Trophoblast cell (in vitro differentiated cells and primary cell): ENCODE measurements at regions not wholly inside any gene's neighbourhood (a gene's known extent, or its start where the extent isn't known, plus 50 kb on each side); places are given as distances from the start of the nearest gene placed in this dataset.

Experiments used
- DNase-seq, 2 donors: peaks; one replicate each; pipeline ENCODE4 v3.0.0-alpha.2; 2016
- H2AFZ ChIP-seq: 2 replicates; pipeline ENCODE4 v1.6.1; 2013; ENCODE audit warnings: low read length, moderate library complexity, mild to moderate bottlenecking; ENCODE audit not compliant: insufficient read depth, poor library complexity
- H2AK5ac ChIP-seq: 2 replicates; pipeline ENCODE4 v1.6.1; 2013; ENCODE audit warnings: mild to moderate bottlenecking, low read length
- H2BK120ac ChIP-seq: 2 replicates; pipeline ENCODE4 v1.6.1; 2013; ENCODE audit warnings: low read length, mild to moderate bottlenecking, moderate library complexity; ENCODE audit not compliant: insufficient read depth, poor library complexity
- H2BK12ac ChIP-seq: 2 replicates; pipeline ENCODE4 v1.6.1; 2013; ENCODE audit warnings: mild to moderate bottlenecking, low read length, moderate library complexity
- H2BK5ac ChIP-seq: 2 replicates; pipeline ENCODE4 v1.6.1; 2013; ENCODE audit warnings: low read length, low read depth, moderate library complexity, mild to moderate bottlenecking; ENCODE audit not compliant: poor library complexity
- H3K14ac ChIP-seq: 2 replicates; pipeline ENCODE4 v1.6.1; 2013; ENCODE audit warnings: mild to moderate bottlenecking, low read length
- H3K18ac ChIP-seq: 2 replicates; pipeline ENCODE4 v1.6.1; 2013; ENCODE audit warnings: mild to moderate bottlenecking, low read length
- H3K23ac ChIP-seq: 2 replicates; pipeline ENCODE4 v1.6.1; 2013; ENCODE audit warnings: low read length
- H3K27ac ChIP-seq: 2 replicates; pipeline ENCODE4 v1.5.1; 2013; ENCODE audit warnings: low read depth, mild to moderate bottlenecking, inconsistent platforms, low read length, moderate library complexity
- H3K27me3 ChIP-seq: 2 replicates; pipeline ENCODE4 v1.6.1; 2013; ENCODE audit warnings: inconsistent platforms, mild to moderate bottlenecking, low read length, moderate library complexity; ENCODE audit not compliant: insufficient read depth
- H3K36me3 ChIP-seq, 2 experiments: 1 replicate in 1 of 2; 2 replicates in 1 of 2; pipeline ENCODE4 v1.6.1; 2013; ENCODE audit warnings: low read length in 2 of 2, mild to moderate bottlenecking in 2 of 2, moderate library complexity in 1 of 2; ENCODE audit not compliant: insufficient read depth in 2 of 2, control insufficient read depth in 1 of 2
- H3K4ac ChIP-seq: 2 replicates; pipeline ENCODE4 v1.6.1; 2013; ENCODE audit warnings: low read depth, mild to moderate bottlenecking, low read length, moderate library complexity
- H3K4me1 ChIP-seq, 2 experiments: 1 replicate in 1 of 2; 2 replicates in 1 of 2; pipeline ENCODE4 v1.6.1; 2013; ENCODE audit warnings: low read length in 2 of 2, mild to moderate bottlenecking in 2 of 2, moderate library complexity in 1 of 2; ENCODE audit not compliant: insufficient read depth in 2 of 2, control insufficient read depth in 1 of 2
- H3K4me2 ChIP-seq: 2 replicates; pipeline ENCODE4 v1.6.1; 2013; ENCODE audit warnings: inconsistent platforms, mild to moderate bottlenecking, low read length, moderate library complexity
- H3K4me3 ChIP-seq: 2 replicates; pipeline ENCODE4 v1.5.1; 2013; ENCODE audit warnings: mild to moderate bottlenecking, low read depth, low read length, inconsistent platforms
- H3K79me1 ChIP-seq: one replicate; pipeline ENCODE4 v1.6.1; 2013; ENCODE audit warnings: low read length
- H3K79me2 ChIP-seq: 2 replicates; pipeline ENCODE4 v1.6.1; 2013; ENCODE audit warnings: low read length, mild to moderate bottlenecking; ENCODE audit not compliant: control insufficient read depth, insufficient read depth, poor library complexity
- H3K9ac ChIP-seq: 2 replicates; pipeline ENCODE4 v1.6.1; 2013; ENCODE audit warnings: mild to moderate bottlenecking, low read length
- H3K9me3 ChIP-seq: 2 replicates; pipeline ENCODE4 v1.6.1; 2013; ENCODE audit warnings: low read depth, mild to moderate bottlenecking, control low read depth, inconsistent platforms, low read length; ENCODE audit not compliant: insufficient read depth
- H4K12ac ChIP-seq: 2 replicates; pipeline ENCODE4 v1.6.1; 2013; ENCODE audit warnings: low read depth, mild to moderate bottlenecking, low read length, moderate library complexity
- H4K8ac ChIP-seq: 2 replicates; pipeline ENCODE4 v1.6.1; 2013; ENCODE audit warnings: low read depth, mild to moderate bottlenecking, low read length, moderate library complexity
- H4K91ac ChIP-seq: one replicate; pipeline ENCODE4 v1.6.1; 2013; ENCODE audit warnings: low read depth, mild to moderate bottlenecking, low read length, moderate library complexity
- WGBS: extraction: QIAGEN DNeasy Blood & Tissue Kit; methylation state at CpG from one replicate; pipeline ENCODE4 v1.1.7; 2013; ENCODE audit warnings: missing lambda C conversion rate; ENCODE audit not compliant: insufficient read length, insufficient coverage; ENCODE audit errors: extremely low coverage; 5-methylcytosine and 5-hydroxymethylcytosine counted together

- Histone ChIP-seq H3K4me3 (no peak overlapping the region), H2AFZ (no peak overlapping the region), H3K36me3 (no peaks in the 10 kb centered on the region), H3K79me1 (no peaks in the 10 kb centered on the region), H3K79me2 (no peaks in the 10 kb centered on the region), H3K14ac (no peak overlapping the region), H3K9me3 (peaks cover 2% of the 10 kb centered on the region), H2BK120ac (no peak overlapping the region), H3K9ac (no peak overlapping the region), H3K4me1 (no peaks in the 10 kb centered on the region), H4K8ac (no peak overlapping the region), H2BK5ac (no peak overlapping the region), H2AK5ac (no peak overlapping the region), H3K23ac (no peak overlapping the region), H3K4me2 (no peak overlapping the region), H3K27me3 (no peaks in the 10 kb centered on the region), H3K27ac (no peak overlapping the region), H2BK12ac (no peak overlapping the region), H4K91ac (no peak overlapping the region), H3K18ac (no peak overlapping the region), H3K4ac (no peak overlapping the region), H4K12ac (no peak overlapping the region)
- no peak for DNase-seq
- no CpG with 5 or more reads among the region's 17 CpGs for WGBS
These were observed 764.3 kb upstream of the TYRP1 start for GRCh38 chr9:11928871-11929321.

- H3K9me3 ChIP-seq = peaks cover 2% of the 10 kb centered on the region
- no peak for DNase-seq
- no peak overlapping the region for H3K9ac ChIP-seq
- H3K27me3 ChIP-seq = no peaks in the 10 kb centered on the region
- H3K4me2 ChIP-seq = no peak overlapping the region
- H3K27ac ChIP-seq = no peak overlapping the region
- no peaks in the 10 kb centered on the region for H3K36me3 ChIP-seq
- no peak overlapping the region for H3K4ac ChIP-seq
- H4K8ac ChIP-seq = no peak overlapping the region
- H3K4me3 ChIP-seq = no peak overlapping the region
- no peaks in the 10 kb centered on the region for H3K79me1 ChIP-seq
- H2AK5ac ChIP-seq = no peak overlapping the region
- no peak overlapping the region for H2BK5ac ChIP-seq
- H4K12ac ChIP-seq = no peak overlapping the region
- H3K14ac ChIP-seq = no peak overlapping the region
- no peak overlapping the region for H3K23ac ChIP-seq
- WGBS = no CpG with 5 or more reads among the region's 3 CpGs
- no peaks in the 10 kb centered on the region for H3K79me2 ChIP-seq
- no peak overlapping the region for H3K18ac ChIP-seq
- H2AFZ ChIP-seq = no peak overlapping the region
- H3K4me1 ChIP-seq = no peaks in the 10 kb centered on the region
- H4K91ac ChIP-seq = no peak overlapping the region
- no peak overlapping the region for H2BK120ac ChIP-seq
- H2BK12ac ChIP-seq = no peak overlapping the region
These were observed 762.1 kb upstream of the TYRP1 start for GRCh38 chr9:11931109-11931508.

- H3K9me3 ChIP-seq = peaks cover 2% of the 10 kb centered on the region
- H3K9ac ChIP-seq = no peak overlapping the region
- DNase-seq = no peak
- H3K14ac ChIP-seq = no peak overlapping the region
- H3K4me2 ChIP-seq = no peak overlapping the region
- WGBS = no CpG with 5 or more reads among the region's 3 CpGs
- no peak overlapping the region for H4K12ac ChIP-seq
- no peak overlapping the region for H3K4me3 ChIP-seq
- no peaks in the 10 kb centered on the region for H3K79me1 ChIP-seq
- H3K4ac ChIP-seq = no peak overlapping the region
- H4K91ac ChIP-seq = no peak overlapping the region
- no peak overlapping the region for H3K27ac ChIP-seq
- H3K27me3 ChIP-seq = no peaks in the 10 kb centered on the region
- no peak overlapping the region for H2BK5ac ChIP-seq
- no peak overlapping the region for H3K23ac ChIP-seq
- no peak overlapping the region for H2AK5ac ChIP-seq
- H2AFZ ChIP-seq = no peak overlapping the region
- no peaks in the 10 kb centered on the region for H3K4me1 ChIP-seq
- H4K8ac ChIP-seq = no peak overlapping the region
- H3K36me3 ChIP-seq = no peaks in the 10 kb centered on the region
- H3K79me2 ChIP-seq = no peaks in the 10 kb centered on the region
- H2BK120ac ChIP-seq = no peak overlapping the region
- no peak overlapping the region for H3K18ac ChIP-seq
- H2BK12ac ChIP-seq = no peak overlapping the region
These were observed 761.4 kb upstream of the TYRP1 start for GRCh38 chr9:11931751-11932150.

GRCh38 chr9:11933926-11934325 lies 759.3 kb upstream of the TYRP1 start:
- H3K18ac ChIP-seq = no peak overlapping the region
- no peaks in the 10 kb centered on the region for H3K4me1 ChIP-seq
- H4K8ac ChIP-seq = no peak overlapping the region
- H3K4me2 ChIP-seq = no peak overlapping the region
- H2BK120ac ChIP-seq = no peak overlapping the region
- H3K27ac ChIP-seq = no peak overlapping the region
- H3K9me3 ChIP-seq = no peaks in the 10 kb centered on the region
- H3K23ac ChIP-seq = no peak overlapping the region
- no peaks in the 10 kb centered on the region for H3K79me1 ChIP-seq
- H4K91ac ChIP-seq = no peak overlapping the region
- H3K14ac ChIP-seq = no peak overlapping the region
- no peaks in the 10 kb centered on the region for H3K36me3 ChIP-seq
- H2BK5ac ChIP-seq = no peak overlapping the region
- no peak overlapping the region for H4K12ac ChIP-seq
- no peak overlapping the region for H2BK12ac ChIP-seq
- no peak overlapping the region for H3K9ac ChIP-seq
- DNase-seq = no peak
- H3K4ac ChIP-seq = no peak overlapping the region
- no peaks in the 10 kb centered on the region for H3K79me2 ChIP-seq
- no peaks in the 10 kb centered on the region for H3K27me3 ChIP-seq
- no peak overlapping the region for H2AK5ac ChIP-seq
- no peak overlapping the region for H3K4me3 ChIP-seq
- H2AFZ ChIP-seq = no peak overlapping the region
